ENCODE measurements at regions not wholly inside any gene's neighbourhood (a gene's known extent, or its start where the extent isn't known, plus 50 kb on each side); places are given as distances from the start of the nearest gene placed in this dataset.

- WGBS, 3 donors, result 20 to 24% (median 23%) methylated on average over 3 of the region's 3 CpGs
- no peak overlapping the region for H3K27ac ChIP-seq
- H3K9me3 ChIP-seq, result no peaks in the 10 kb centered on the region
- TF ChIP-seq EP300 (IDR thresholded peaks at IDR 0.05) (no peak), CTCF (IDR thresholded peaks at IDR 0.05) (no peak), POLR2A (IDR thresholded peaks at IDR 0.05) (no peak)
- no peak overlapping the region for H3K4me3 ChIP-seq
- H3K36me3 ChIP-seq, result no peaks in the 10 kb centered on the region
- intact Hi-C loops (cut with DNase I), result no loop called here
- H3K27me3 ChIP-seq, result no peaks in the 10 kb centered on the region
- H3K4me1 ChIP-seq (ENCODE audit: insufficient read depth), result no peaks in the 10 kb centered on the region
- DNase-seq, result no peak
These were observed 165.9 kb upstream of the CCDC150 start for GRCh38 chr2:196473617-196474016.

GRCh38 chr2:196475611-196476010 lies 163.9 kb upstream of the CCDC150 start:
- H3K27ac ChIP-seq, result no peak overlapping the region
- H3K9me3 ChIP-seq, result no peaks in the 10 kb centered on the region
- no peak overlapping the region for H3K4me3 ChIP-seq
- H3K27me3 ChIP-seq, result no peaks in the 10 kb centered on the region
- TF ChIP-seq EP300 (IDR thresholded peaks at IDR 0.05) (no peak), CTCF (IDR thresholded peaks at IDR 0.05) (no peak), POLR2A (IDR thresholded peaks at IDR 0.05) (no peak)
- no peak for DNase-seq
- intact Hi-C loops (cut with DNase I), result no loop called here
- H3K4me1 ChIP-seq (ENCODE audit: insufficient read depth), result no peaks in the 10 kb centered on the region
- 88 to 94% (median 91%) methylated on average over 3 of the region's 3 CpGs for WGBS, 3 donors
- no peaks in the 10 kb centered on the region for H3K36me3 ChIP-seq

- Histone ChIP-seq H3K27ac (no peak overlapping the region), H3K36me3 (no peaks in the 10 kb centered on the region), H3K27me3 (no peaks in the 10 kb centered on the region), H3K4me1 (ENCODE audit: insufficient read depth) (no peaks in the 10 kb centered on the region), H3K9me3 (no peaks in the 10 kb centered on the region), H3K4me3 (no peak overlapping the region)
- 94 to 100% (median 98%) methylated on average over 2 of the region's 2 CpGs for WGBS, 3 donors
- intact Hi-C loops (cut with DNase I), result no loop called here
- TF ChIP-seq EP300 (IDR thresholded peaks at IDR 0.05) (no peak), POLR2A (IDR thresholded peaks at IDR 0.05) (no peak), CTCF (IDR thresholded peaks at IDR 0.05) (no peak)
- no peak for DNase-seq
These were observed 160.9 kb upstream of the CCDC150 start for GRCh38 chr2:196478588-196478987.

- Histone ChIP-seq H3K4me1 (ENCODE audit: insufficient read depth) (no peaks in the 10 kb centered on the region), H3K4me3 (no peak overlapping the region), H3K27me3 (no peaks in the 10 kb centered on the region), H3K9me3 (no peaks in the 10 kb centered on the region), H3K27ac (no peak overlapping the region), H3K36me3 (no peaks in the 10 kb centered on the region)
- TF ChIP-seq EP300 (IDR thresholded peaks at IDR 0.05), result no peak
- no peak for TF ChIP-seq CTCF (IDR thresholded peaks at IDR 0.05)
- no peak for TF ChIP-seq POLR2A (IDR thresholded peaks at IDR 0.05)
- no peak for DNase-seq
- intact Hi-C loops (cut with DNase I), result no loop called here
These were observed 160.2 kb upstream of the CCDC150 start for GRCh38 chr2:196479350-196479749.

All from ovary (tissue), 7 donors.